Pancreas (tissue), 10 donors: ENCODE measurements at regions not wholly inside any gene's neighbourhood (a gene's known extent, or its start where the extent isn't known, plus 50 kb on each side); places are given as distances from the start of the nearest gene placed in this dataset.

Source experiments
- ATAC-seq, 4 donors: fragments of 200-7000 bp; cut with Tn5 transposase; one replicate each; pipeline versions ENCODE4 v1.8.0 to v1.9.1; 2020; ENCODE audit warnings: mild to moderate bottlenecking in 4 of 4, moderate library complexity in 4 of 4
- DNase-seq, 6 donors: peaks; one replicate each; pipeline ENCODE4 v3.0.0-alpha.2; 2020
- FAIRE-seq: peaks from 2 replicates; lab custom pipeline; 2012; peaks lifted over from hg19 to GRCh38; lab: Jason Lieb, UNC
- H3K27ac ChIP-seq, 4 donors: fragments of 200-600 bp; sonication (generic); 1 replicate in 3 of 4; 2 replicates in 1 of 4; pipeline versions ENCODE4 v1.5.0 to v1.8.0; 2020
- H3K27me3 ChIP-seq, 4 donors: fragments of 200-600 bp; one replicate each; pipeline ENCODE4 v1.8.0; 2021
- H3K36me3 ChIP-seq, 3 donors: fragments of 200-600 bp; sonication (generic) in 1 of 3; one replicate each; pipeline versions ENCODE4 v1.5.0 to v1.8.0; 2020 to 2021
- H3K4me1 ChIP-seq, 3 donors: fragments of 200-600 bp; one replicate each; pipeline ENCODE4 v1.8.0; 2021
- H3K4me3 ChIP-seq, 4 donors: fragments of 200-600 bp; sonication (generic) in 2 of 4; one replicate each; pipeline versions ENCODE4 v1.5.0 to v1.8.0; 2020 to 2021
- H3K9me3 ChIP-seq, 4 donors: fragments of 200-600 bp; one replicate each; pipeline ENCODE4 v1.8.0; 2021
- WGBS, 2 donors: extraction: QIAGEN DNeasy Blood & Tissue Kit; methylation state at CpG; one replicate each; pipeline ENCODE4 v1.1.7; 2013; 5-methylcytosine and 5-hydroxymethylcytosine counted together
- intact Hi-C, 3 donors: fragments of 100-400 bp; cut with DNase I; formaldehyde crosslinking; loops; one replicate each; pipeline versions ENCODE4 v1.11.1 to v1.14.2; 2022
- TF ChIP-seq, protein P1 (sequence below), 4 donors: fragments of 200-600 bp; sonication (generic) in 3 of 4; IDR thresholded peaks; one replicate each; pipeline versions ENCODE4 v1.5.0 to v1.8.0; 2021; ENCODE audit warnings: antibody characterized with exemption in 4 of 4
- donor health status: healthy with polysubstance abuse.
- donor health status: DM: no; HTN: no; CAD: no; lungs with moderate emphysema.
- donor health status: DM: no; HTN: no; CAD: no.
- donor health status: control.
- donor health status: control.
- donor health status: Bipolar disorder and iron deficiency.
- donor health status: DM: yes; HTN: yes; CAD: no.
- donor health status: DM: no; HTN: no; CAD: no.
- donor health status: DM: no; HTN: no; CAD: no.
- donor health status: DM: yes; HTN: yes; CAD: no.

DNA sequence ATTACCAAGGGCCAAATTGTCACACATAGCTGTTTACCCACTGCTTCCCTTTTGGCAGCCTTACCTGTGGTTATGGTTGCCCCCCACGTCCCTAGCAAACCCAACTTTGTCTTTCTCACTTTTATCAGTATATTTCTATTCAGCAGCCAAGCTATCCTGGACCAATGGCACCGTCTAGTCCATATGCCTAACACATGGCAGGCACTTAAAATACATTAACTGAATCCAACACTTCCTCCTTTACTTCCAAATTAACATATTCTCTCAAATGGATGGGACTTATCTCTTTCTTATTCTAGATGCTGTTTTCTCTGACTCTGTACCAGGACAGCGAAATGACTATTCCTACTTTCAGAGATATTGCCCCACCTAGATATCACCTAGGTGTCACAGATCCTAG lies 50.9 kb upstream of the SLC44A1 start:
- Histone ChIP-seq H3K9me3 (no peaks in the 10 kb centered on the region), H3K27ac (no peak overlapping the region), H3K4me3 (no peak overlapping the region), H3K4me1 (no peaks in the 10 kb centered on the region), H3K27me3 (no peaks in the 10 kb centered on the region), H3K36me3 (no peaks in the 10 kb centered on the region)
- no peak for FAIRE-seq
- no peak for ATAC-seq
- TF ChIP-seq, protein P1, sequence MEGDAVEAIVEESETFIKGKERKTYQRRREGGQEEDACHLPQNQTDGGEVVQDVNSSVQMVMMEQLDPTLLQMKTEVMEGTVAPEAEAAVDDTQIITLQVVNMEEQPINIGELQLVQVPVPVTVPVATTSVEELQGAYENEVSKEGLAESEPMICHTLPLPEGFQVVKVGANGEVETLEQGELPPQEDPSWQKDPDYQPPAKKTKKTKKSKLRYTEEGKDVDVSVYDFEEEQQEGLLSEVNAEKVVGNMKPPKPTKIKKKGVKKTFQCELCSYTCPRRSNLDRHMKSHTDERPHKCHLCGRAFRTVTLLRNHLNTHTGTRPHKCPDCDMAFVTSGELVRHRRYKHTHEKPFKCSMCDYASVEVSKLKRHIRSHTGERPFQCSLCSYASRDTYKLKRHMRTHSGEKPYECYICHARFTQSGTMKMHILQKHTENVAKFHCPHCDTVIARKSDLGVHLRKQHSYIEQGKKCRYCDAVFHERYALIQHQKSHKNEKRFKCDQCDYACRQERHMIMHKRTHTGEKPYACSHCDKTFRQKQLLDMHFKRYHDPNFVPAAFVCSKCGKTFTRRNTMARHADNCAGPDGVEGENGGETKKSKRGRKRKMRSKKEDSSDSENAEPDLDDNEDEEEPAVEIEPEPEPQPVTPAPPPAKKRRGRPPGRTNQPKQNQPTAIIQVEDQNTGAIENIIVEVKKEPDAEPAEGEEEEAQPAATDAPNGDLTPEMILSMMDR (IDR thresholded peaks at IDR 0.05), result no peak
- intact Hi-C loops, result no loop called here
- WGBS, 2 donors, result 76 to 80% methylated on average over 3 of the region's 3 CpGs
- DNase-seq, result no peak

DNA sequence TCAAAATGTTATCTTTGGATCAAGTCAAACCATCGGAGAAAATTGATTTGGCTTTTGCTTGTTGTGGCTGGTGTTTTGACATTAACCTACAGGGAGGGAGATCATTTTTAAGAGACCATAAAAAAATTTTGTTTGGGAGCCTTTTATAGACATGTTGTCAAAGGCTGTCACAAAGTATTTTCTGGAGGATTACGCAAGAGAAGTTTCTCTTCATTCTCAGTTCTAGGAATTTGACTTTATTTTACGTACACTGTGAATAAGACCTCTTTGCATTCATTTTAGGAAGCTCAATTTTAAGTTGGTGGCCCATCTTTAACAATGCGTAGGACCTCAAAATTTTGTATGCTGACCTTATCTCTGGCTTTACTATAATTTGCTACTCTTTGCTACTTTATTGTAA lies 50.2 kb upstream of the SLC44A1 start:
- WGBS, 2 donors, result 78 to 82% methylated on average over 4 of the region's 4 CpGs
- no peak for FAIRE-seq

More for the DNA sequence above, 50.2 kb upstream of the SLC44A1 start:
- no peaks in the 10 kb centered on the region for H3K36me3 ChIP-seq
- ATAC-seq (no peak), DNase-seq (no peak)
- no peak overlapping the region for H3K27ac ChIP-seq
- H3K4me3 ChIP-seq, result no peak overlapping the region
- intact Hi-C loops, result no loop called here
- no peaks in the 10 kb centered on the region for H3K9me3 ChIP-seq
- no peaks in the 10 kb centered on the region for H3K27me3 ChIP-seq
- H3K4me1 ChIP-seq, result no peaks in the 10 kb centered on the region
- TF ChIP-seq, protein P1 (IDR thresholded peaks at IDR 0.05), result no peak
